Suprapubic skin (tissue), 4 donors: ENCODE measurements at regions not wholly inside any gene's neighbourhood (a gene's known extent, or its start where the extent isn't known, plus 50 kb on each side); places are given as distances from the start of the nearest gene placed in this dataset.

Experiments used
- DNase-seq, 2 donors: peaks; one replicate each; pipeline ENCODE4 v3.0.0-alpha.2; 2019; ENCODE audit warnings: low spot score in 2 of 2
- H3K27ac ChIP-seq: fragments of 200-600 bp; sonication (generic); one replicate; pipeline ENCODE4 v1.5.1; 2019
- H3K27me3 ChIP-seq: fragments of 200-600 bp; sonication (generic); one replicate; pipeline ENCODE4 v1.5.1; 2019
- H3K36me3 ChIP-seq: fragments of 200-600 bp; sonication (generic); one replicate; pipeline ENCODE4 v1.5.1; 2019
- H3K4me1 ChIP-seq: fragments of 200-600 bp; sonication (generic); one replicate; pipeline ENCODE4 v1.5.1; 2019
- H3K4me3 ChIP-seq: fragments of 200-600 bp; sonication (generic); one replicate; pipeline ENCODE4 v1.5.1; 2019; ENCODE audit warnings: mild to moderate bottlenecking
- H3K9me3 ChIP-seq: fragments of 200-600 bp; sonication (generic); one replicate; pipeline ENCODE4 v1.5.1; 2019
- CTCF ChIP-seq, 2 donors: fragments of 200-600 bp in 1 of 2; fragments of 450-650 bp in 1 of 2; sonication (generic) in 1 of 2; IDR thresholded peaks; one replicate each; pipeline ENCODE4 v1.5.1; 2016 to 2019; ENCODE audit warnings: antibody characterized with exemption in 2 of 2, mild to moderate bottlenecking in 1 of 2, moderate library complexity in 1 of 2
- EP300 ChIP-seq: sonication (generic); formaldehyde crosslinking; IDR thresholded peaks from one replicate; pipeline ENCODE4 v1.6.1; 2017; ENCODE audit warnings: antibody characterized with exemption
- POLR2A ChIP-seq, 2 donors: fragments of 450-650 bp; IDR thresholded peaks; one replicate each; pipeline ENCODE4 v1.6.1; 2017; ENCODE audit warnings: antibody characterized with exemption in 2 of 2, mild to moderate bottlenecking in 2 of 2, moderate library complexity in 2 of 2
- POLR2AphosphoS5 ChIP-seq, 3 donors: sonication (generic); formaldehyde crosslinking; IDR thresholded peaks; one replicate each; pipeline ENCODE4 v1.6.1; 2017; ENCODE audit warnings: antibody characterized with exemption in 3 of 3
- WGBS: methylation state at CpG from one replicate; pipeline ENCODE4 v1.1.5; 2018; 5-methylcytosine and 5-hydroxymethylcytosine counted together

GRCh38 chr4:74627093-74627492 is 167.2 kb downstream of the BTC start:
- Histone ChIP-seq H3K36me3 (no peaks in the 10 kb centered on the region), H3K27ac (no peak overlapping the region), H3K4me3 (no peak overlapping the region), H3K27me3 (no peaks in the 10 kb centered on the region), H3K4me1 (no peaks in the 10 kb centered on the region), H3K9me3 (no peaks in the 10 kb centered on the region)
- TF ChIP-seq CTCF (IDR thresholded peaks at IDR 0.05): no peak
- no peak for TF ChIP-seq POLR2AphosphoS5 (IDR thresholded peaks at IDR 0.05)
- TF ChIP-seq POLR2A (IDR thresholded peaks at IDR 0.05): no peak
- TF ChIP-seq EP300: no peak
- WGBS: 94% methylated on average over 4 of the region's 4 CpGs
- no peak for DNase-seq

- no peak for DNase-seq
- TF ChIP-seq CTCF (IDR thresholded peaks at IDR 0.05) (no peak), POLR2AphosphoS5 (IDR thresholded peaks at IDR 0.05) (no peak), POLR2A (IDR thresholded peaks at IDR 0.05) (no peak), EP300 (no peak)
- peaks cover 1% of the 10 kb centered on the region for H3K4me1 ChIP-seq
- no peaks in the 10 kb centered on the region for H3K27me3 ChIP-seq
- no peak overlapping the region for H3K4me3 ChIP-seq
- no peaks in the 10 kb centered on the region for H3K9me3 ChIP-seq
- 80% methylated on average over 4 of the region's 4 CpGs for WGBS
- H3K27ac ChIP-seq: no peak overlapping the region
- no peaks in the 10 kb centered on the region for H3K36me3 ChIP-seq
Measured at GRCh38 chr4:74627504-74627903, 166.8 kb downstream of the BTC start.

- Histone ChIP-seq H3K36me3 (no peaks in the 10 kb centered on the region), H3K9me3 (no peaks in the 10 kb centered on the region), H3K27ac (no peak overlapping the region), H3K4me3 (no peak overlapping the region), H3K4me1 (peaks cover 8% of the 10 kb centered on the region), H3K27me3 (no peaks in the 10 kb centered on the region)
- TF ChIP-seq POLR2AphosphoS5 (IDR thresholded peaks at IDR 0.05) (no peak), EP300 (no peak), CTCF (IDR thresholded peaks at IDR 0.05) (no peak)
- 64% methylated on average over 6 of the region's 6 CpGs for WGBS
- DNase-seq: no peak
Measured at GRCh38 chr4:74628852-74629620, 165.3 kb downstream of the BTC start.

GRCh38 chr4:74630551-74630950 is 163.8 kb downstream of the BTC start:
- Histone ChIP-seq H3K4me3 (no peak overlapping the region), H3K36me3 (no peaks in the 10 kb centered on the region), H3K27ac (no peak overlapping the region), H3K27me3 (no peaks in the 10 kb centered on the region), H3K4me1 (peaks cover 8% of the 10 kb centered on the region), H3K9me3 (no peaks in the 10 kb centered on the region)
- no peak for TF ChIP-seq POLR2AphosphoS5 (IDR thresholded peaks at IDR 0.05)
- TF ChIP-seq EP300: no peak
- TF ChIP-seq CTCF (IDR thresholded peaks at IDR 0.05): no peak
- WGBS: 93% methylated on average over 3 of the region's 3 CpGs
- DNase-seq: no peak

GRCh38 chr4:74631338-74631737 is 163.0 kb downstream of the BTC start:
- Histone ChIP-seq H3K27me3 (no peaks in the 10 kb centered on the region), H3K4me1 (peaks cover 8% of the 10 kb centered on the region), H3K36me3 (no peaks in the 10 kb centered on the region), H3K27ac (no peak overlapping the region), H3K4me3 (no peak overlapping the region), H3K9me3 (no peaks in the 10 kb centered on the region)
- WGBS: 81% methylated on average over 2 of the region's 2 CpGs
- no peak for DNase-seq
- no peak for TF ChIP-seq POLR2AphosphoS5 (IDR thresholded peaks at IDR 0.05)
- TF ChIP-seq POLR2A (IDR thresholded peaks at IDR 0.05): no peak
- no peak for TF ChIP-seq CTCF (IDR thresholded peaks at IDR 0.05)
- no peak for TF ChIP-seq EP300
